Cardiac septum (tissue), 1 donor: ENCODE measurements at regions not wholly inside any gene's neighbourhood (a gene's known extent, or its start where the extent isn't known, plus 50 kb on each side); places are given as distances from the start of the nearest gene placed in this dataset.
"Not testable (repeated sequence)": the region's sequence is repeated elsewhere in the genome, so short reads cannot be mapped to it uniquely, and the experiment has no call there.

Source experiments
- DNase-seq: peaks from one replicate; pipeline ENCODE4 v3.0.0-alpha.2; 2020; ENCODE audit warnings: low spot score
- intact Hi-C: fragments of 100-400 bp; cut with DNase I; formaldehyde crosslinking; loops from one replicate; pipeline ENCODE4 v1.14.0; 2022
- donor health status: DM: no; HTN: no; CAD: no.

DNA sequence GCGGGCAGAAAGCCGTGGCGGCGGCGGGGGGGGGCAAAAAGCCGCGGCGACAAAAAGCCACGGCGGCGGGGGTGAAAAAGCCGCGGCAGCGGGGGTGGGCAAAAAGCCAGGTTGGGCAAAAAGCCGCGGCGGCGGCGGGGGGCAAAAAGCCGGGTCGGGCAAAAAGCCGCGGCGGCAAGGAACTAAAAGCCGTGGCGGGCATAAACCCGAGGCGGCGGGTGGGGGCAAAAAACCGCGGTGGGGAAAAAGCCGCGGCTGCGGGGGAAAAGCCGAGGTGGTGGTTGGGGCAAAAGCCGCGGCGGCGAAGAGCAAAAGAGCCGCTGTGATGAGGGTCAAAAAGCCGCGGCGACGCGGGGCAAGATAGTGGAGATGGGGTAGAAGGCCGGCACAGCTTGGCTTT, 1834.2 kb downstream of the FOXD4L5 start:
- intact Hi-C loops, DNase-seq: not testable (repeated sequence)

DNA sequence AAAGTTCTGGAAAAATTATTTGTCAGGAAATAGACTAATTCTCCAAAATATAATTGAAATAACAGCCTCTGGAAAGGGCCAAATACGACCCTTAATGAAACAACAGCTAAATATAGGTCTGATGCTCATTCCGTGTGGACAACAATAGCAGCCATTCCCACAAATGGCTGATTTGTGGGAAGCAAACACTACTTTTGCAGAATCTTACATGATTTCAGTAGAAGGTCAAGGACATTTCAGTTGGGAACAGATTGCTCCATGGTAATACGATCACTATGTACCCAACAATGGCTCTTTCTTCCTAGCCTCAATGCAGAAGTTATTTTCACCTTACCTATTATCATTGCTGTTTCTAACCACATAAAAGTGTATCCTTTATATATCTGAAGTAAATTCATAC, 1859.9 kb downstream of the FOXD4L5 start:
- intact Hi-C loops, DNase-seq: not testable (repeated sequence)

DNA sequence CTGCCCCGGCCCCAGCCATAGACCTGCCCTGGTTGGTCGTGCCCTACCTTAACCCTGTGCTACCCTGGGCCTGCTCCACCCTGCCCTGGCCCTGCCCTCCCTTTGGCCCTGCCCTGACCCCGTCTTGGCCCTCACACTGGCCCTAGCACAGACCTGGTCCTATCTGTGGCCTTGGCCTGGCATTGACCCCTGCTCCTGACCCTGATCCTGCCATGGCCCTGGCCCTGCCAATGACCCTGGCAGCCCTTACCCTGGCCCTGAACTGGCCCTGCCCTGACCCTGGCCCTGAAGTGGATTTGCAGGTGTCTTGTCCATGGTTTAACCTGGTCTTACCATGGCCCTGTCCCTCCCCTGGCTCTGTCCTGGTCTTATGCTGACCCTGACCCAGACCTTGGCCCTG, 1894.1 kb downstream of the FOXD4L5 start:
- intact Hi-C loops: not testable (repeated sequence)
- DNase-seq: peak; percentile 62

DNA sequence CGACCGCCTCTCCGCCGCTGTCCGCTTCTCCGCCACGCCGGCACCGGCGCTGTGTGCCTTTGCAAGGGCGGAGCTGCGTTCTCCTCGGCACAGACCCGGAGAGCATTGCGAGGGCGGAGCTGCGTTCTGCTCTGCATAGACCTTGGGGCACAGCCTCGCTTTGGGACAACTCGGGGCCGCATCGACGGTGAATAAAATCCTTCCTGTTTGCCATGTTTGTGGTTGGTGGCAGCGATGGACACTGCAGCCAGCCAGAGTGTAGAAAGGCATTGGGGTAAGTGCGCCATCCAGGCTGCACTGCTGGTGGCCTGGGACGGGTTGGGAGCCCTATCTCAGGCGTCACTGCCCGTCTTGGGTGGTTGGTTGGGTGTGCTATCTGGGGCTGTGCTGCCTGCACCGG, 1899.5 kb downstream of the FOXD4L5 start:
- DNase-seq, intact Hi-C loops: not testable (repeated sequence)

DNA sequence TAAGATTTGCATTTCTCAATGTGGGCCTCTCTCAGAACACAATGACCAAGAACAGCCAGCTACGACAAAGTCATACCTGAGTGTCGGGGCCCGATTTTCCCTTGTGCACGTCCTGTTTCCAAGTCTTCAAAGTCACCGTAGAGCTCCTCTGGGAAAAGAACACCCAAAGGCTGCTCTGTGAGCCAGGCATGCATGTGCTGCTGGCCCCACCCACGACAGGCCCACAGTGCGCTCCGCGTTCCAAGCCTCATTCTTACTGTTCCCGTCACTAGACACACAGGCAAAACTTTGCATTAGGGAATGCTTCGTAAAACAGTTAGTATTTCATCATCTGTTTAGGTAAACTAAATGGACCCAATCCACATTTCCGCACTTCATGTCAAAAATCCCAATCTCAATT, 1905.1 kb downstream of the FOXD4L5 start:
- intact Hi-C loops: not testable (repeated sequence)
- peak; percentile 26 for DNase-seq

DNA sequence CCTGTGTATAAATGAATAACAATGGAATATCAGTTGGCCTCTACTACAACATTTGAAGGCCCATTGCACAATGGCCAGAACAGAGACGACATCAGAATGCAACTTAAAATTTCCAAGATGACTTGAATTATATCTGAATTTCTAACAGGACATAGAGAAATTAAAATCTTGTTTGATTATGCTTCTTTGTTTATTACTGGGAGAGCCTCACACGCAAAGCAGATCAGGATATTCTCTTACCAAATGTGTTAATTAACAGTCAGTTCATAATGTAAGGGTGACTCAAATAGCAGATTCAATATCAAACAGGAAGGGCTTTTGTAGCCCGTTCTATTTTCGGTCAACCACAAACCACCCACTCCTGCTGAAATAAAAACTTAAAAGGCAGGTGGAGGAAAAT, 1930.8 kb downstream of the FOXD4L5 start:
- DNase-seq: not testable (repeated sequence)

DNA sequence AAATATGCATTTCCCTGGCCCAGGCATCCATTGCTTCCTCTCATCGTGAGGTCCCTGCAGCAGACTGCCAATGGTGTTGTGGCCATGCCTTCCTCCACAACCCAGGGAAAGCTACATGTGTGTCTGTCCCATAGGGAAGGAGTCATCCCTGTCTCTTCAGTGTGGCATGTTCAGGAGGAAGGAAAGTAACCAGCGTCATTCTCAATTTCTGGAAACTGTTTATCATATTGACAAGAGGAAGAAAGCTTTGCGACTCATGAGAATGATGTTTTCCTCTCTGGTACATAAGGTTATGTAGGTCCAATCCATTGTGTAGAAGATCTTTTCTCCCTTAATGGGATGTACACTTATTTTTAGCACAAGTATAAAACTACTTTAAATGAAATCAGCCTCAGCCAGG, 1937.7 kb downstream of the FOXD4L5 start:
- DNase-seq, intact Hi-C loops: not testable (repeated sequence)

More for the DNA sequence above, 1930.8 kb downstream of the FOXD4L5 start:
- intact Hi-C loops: not testable (repeated sequence)

DNA sequence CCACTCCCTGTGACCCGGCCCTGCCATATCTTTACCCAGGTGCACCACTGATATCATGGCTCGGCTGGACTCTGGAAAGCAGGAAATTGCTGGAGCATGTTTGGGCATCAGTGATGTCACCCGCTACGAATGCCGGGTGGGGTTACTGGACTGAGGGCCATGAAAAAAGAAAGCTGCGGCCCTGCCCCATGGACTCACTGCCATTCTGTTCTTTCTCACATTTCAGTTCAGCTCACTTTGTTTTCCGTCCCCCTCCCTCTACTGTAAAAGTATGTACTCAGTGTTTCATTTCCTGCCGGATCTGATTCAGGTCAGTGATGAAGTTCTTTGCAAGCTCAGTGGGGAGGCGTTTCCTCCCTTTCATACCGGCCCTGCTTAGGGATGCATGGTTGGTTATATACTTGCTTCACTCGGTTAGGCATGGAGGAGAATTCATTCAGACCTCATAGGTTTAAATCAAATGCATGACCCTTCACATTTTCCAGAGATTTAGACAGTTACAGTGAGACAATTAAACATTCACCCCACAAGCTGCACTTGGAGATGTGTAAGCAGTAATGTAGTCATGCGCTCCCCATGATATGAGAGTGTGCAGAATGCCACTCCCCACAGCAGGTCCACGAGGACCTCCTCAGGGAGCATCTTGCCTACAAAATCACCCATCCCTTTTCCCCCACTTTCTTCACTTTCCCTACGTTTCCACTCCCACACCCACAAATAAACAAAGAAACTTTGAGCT, 1938.5 kb downstream of the FOXD4L5 start:
- intact Hi-C loops: not testable (repeated sequence)
- peak; percentile 78 for DNase-seq

DNA sequence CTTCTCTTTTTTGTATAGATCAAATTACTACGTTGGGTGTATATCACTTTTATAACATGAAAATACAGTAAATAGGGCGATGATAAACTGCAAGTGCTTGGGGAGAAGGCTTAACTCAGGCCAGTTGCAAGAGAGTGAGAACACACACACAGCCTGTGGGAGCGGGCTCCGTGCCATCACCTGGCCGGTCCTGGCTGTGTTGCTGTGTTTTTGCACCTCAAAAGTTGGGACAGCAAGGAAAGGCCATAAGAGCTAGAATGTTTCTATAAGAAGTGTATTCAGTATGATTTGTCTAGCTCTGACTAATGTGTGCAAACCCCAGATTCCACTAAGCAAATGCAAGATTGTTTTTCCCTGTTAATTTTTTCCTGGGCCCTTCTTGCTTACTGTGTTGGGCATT, 1940.6 kb downstream of the FOXD4L5 start:
- intact Hi-C loops, DNase-seq: not testable (repeated sequence)

DNA sequence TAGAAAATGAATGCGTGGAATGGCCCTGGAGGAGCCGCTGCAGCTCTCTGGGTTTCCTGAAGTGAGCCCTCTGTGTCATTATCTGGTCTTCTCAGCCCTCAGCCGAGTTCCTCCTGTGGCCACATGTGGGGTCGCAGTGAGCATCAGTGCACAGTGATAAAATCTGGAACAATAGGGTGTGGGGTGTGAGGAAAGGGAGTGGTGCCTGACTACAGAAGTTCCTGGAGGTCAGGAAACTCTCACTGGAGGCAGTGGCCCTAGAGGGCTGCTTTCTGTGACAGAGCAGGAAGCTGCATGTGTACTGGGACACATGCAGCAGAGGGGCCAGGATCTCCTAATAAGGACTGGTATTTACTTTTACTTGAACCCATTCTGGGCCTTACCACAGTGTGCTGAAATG, 1942.5 kb downstream of the FOXD4L5 start:
- intact Hi-C loops: not testable (repeated sequence)

DNA sequence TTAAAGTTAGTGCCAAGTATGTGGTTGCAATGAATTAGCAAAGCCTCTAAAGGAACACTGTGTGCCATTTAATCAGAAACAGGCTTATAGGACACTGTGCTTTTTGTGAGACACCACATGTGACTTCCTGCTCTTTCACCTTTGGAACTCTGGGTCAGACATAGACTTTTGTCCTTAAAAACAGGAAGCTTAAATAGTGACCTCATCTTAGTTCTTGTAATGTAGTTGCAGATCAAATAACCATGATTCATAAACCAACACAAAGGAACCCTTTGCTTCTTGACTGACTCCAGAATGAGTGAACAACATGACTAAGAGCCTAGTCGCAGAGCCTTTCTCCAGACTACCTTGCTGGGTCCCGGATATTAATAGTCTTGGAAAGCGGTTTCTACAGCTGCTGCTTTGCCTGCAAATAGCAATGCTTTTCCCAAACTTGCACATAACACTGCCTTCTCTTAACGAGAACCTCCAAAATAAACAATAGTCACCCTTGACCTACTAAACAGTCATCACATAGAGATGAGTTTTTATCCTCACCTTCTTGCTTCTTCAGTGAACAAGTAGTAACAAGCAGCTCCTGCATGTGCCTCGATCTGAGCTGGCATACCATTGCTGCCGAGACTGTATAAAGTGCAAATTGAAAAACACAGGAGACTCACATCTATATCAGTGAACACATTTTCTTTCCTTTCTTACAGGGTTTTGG, 1947.0 kb downstream of the FOXD4L5 start:
- DNase-seq, intact Hi-C loops: not testable (repeated sequence)

More for the DNA sequence above, 1942.5 kb downstream of the FOXD4L5 start:
- not testable (repeated sequence) for DNase-seq

DNA sequence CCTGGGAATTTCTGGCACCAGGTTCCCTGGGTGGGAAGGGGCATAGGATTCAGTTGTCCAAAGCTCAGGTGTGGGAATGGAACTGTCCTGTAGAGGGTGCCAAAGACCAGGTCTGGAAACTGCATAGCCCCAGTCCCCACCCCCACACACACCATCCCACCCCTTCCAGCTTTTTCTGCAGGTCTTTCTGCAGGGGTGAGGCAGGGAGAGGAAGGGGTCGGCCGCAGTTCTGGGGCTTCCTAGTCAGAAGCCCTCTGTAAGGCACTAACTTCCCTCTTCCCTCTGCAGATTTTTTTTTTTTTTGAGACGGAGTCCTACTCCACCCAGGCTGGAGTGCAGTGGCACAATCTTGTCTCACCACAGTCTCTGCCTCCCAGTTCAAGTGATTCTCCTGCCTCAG, 1949.7 kb downstream of the FOXD4L5 start:
- DNase-seq, intact Hi-C loops: not testable (repeated sequence)

DNA sequence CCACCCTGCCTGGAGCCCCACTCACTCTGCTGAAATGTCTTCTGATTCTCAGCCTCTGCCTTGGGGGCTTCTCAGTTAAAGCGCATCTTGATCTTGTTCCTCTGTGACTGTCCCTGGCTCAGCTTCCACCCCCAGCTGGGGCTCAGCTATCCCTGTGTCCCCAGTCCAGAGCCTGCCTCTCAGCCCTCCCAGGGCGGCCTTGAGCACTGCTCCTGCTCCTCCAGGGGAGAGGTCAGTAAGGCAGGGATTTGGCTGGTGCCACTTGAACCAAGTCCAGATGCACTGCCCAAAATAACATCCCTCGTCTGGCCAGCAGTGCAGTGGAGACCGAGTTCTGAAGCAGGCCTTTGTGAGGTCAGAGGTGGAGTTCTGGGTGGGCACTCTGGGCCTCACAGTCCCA, 1950.8 kb downstream of the FOXD4L5 start:
- DNase-seq, intact Hi-C loops: not testable (repeated sequence)

DNA sequence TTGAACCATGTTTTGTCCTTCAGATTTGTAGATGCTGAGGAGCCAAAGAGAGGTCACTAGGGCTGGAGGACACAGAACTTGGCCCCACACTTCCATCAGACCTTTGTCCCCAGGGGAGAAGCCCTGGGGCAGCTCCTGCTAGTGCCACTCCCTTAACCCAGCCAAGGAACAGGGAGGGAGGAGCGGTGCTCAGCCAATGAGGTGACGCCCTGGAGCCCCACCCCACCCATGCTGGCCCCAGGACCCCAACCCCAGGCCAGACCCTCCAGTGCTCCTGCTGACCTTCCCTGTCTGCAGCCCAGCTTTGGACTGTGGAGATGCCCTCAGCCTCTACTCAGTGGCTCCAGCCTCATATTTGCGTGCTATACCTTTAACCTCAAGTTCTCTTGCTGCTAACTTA, 1951.9 kb downstream of the FOXD4L5 start:
- intact Hi-C loops, DNase-seq: not testable (repeated sequence)

DNA sequence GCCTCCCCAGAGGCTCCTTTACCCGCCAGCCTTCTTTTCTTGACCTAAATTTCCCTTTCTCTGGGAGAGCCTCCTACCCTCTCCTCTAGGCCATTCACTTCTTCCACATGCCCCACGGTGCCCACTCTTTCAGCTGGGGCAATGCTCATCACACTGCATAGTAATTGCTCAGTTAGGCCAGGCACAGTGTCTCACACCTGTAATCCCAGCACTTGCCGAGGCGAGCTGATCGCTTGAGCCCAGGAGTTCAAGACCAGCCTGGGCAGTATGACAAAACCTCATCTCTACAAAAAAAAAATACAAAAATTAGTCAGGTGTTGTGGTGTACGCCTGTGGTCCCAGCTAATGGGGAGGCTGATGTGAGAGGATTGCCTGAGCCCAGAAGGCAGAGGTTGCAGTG, 1956.7 kb downstream of the FOXD4L5 start:
- intact Hi-C loops, DNase-seq: not testable (repeated sequence)

DNA sequence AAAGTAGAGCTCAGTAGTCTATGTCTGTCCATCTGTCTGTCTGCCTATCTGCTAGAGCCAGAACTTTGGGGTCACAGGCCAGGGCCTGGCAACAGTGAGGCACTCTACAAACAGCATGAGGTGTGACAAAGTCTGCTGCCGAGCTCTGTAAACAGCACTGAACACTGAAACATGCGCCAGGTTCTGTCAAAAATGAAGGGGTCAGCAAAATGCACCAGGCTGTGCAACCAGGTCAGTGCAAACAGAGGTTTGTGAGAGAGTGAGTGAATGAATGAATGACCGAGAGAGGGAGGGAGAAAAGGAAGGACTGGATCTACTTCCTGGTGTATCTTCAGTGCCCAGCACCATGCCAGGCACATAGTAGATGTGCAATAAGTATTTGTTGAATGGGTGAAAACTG, 1957.8 kb downstream of the FOXD4L5 start:
- DNase-seq, intact Hi-C loops: not testable (repeated sequence)

DNA sequence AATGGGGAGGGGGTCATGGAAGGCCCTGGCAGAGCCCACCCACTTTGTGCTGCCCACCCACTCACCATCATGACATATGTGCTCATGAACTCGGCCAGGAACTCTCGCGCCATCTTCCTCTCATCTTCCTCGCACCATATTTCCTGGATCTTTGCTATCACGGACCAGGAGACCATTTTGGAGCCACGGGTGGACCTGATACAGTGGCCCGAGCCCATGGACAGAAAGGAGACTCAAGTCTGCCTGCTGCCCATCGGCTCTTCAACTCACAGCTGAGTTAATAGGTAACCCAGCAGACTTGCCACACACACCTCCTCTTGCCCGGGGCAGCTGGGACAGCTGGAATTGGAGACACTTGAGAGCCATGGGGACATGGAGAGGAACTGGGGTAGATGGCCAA, 1958.3 kb downstream of the FOXD4L5 start:
- DNase-seq, intact Hi-C loops: not testable (repeated sequence)

DNA sequence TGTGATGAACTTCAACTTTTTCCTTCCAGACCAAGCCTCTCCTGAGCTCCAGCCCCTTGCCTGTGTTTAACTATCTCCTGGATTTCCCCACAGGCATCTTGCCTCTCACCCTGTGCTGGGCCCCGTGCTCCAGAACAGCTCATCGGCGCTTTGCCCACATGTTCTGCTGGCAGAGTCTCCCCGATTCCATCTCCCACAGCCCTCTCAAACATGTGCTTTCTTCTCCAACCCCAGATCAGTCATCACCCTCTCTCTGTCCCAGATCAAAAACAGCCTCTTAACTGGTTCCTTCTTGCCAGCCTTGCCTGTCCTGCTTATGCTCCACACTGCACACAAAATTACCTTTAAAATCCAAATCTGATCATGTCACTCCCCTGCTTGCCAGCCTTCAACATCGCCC, 1959.3 kb downstream of the FOXD4L5 start:
- DNase-seq, intact Hi-C loops: not testable (repeated sequence)

DNA sequence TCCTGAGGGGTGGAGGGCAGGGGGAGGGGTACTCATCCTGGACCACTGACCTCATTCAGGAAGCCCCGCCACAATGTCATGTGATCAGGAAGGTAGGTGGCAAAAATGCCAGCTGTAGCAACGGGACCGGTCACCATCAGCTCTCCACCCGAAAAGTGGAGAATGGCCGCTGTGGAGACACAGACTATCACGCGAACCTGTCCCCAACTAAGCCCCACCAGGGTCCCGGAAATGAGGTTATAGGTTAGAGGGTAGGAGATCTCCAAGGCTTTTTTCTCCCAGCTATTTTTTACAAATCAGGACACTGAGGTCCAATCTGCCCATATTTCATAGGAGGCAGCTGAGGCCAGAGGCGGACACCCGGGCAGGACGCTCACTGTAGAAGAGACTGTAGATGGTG, 1966.9 kb downstream of the FOXD4L5 start:
- DNase-seq, intact Hi-C loops: not testable (repeated sequence)

DNA sequence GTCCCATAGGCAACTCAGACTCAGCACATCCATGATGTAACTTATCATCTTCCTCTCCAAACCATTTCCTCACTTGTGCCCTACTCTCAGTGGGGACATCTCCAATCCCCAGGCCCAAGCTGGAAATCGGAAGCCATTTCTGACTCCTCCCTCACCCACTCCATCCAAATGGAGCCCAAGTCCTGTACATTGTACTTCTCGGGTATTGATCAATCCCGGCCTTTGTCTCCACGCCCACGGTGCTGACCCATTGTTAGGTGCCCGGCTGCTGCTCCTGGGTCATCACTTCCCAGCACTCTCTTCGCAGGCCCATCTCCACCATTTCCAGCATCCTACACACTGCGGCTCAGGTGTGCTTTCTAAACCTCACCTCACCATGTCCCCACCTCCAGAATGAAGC, 1969.6 kb downstream of the FOXD4L5 start:
- peak; percentile 60 for DNase-seq
- intact Hi-C loops: not testable (repeated sequence)

DNA sequence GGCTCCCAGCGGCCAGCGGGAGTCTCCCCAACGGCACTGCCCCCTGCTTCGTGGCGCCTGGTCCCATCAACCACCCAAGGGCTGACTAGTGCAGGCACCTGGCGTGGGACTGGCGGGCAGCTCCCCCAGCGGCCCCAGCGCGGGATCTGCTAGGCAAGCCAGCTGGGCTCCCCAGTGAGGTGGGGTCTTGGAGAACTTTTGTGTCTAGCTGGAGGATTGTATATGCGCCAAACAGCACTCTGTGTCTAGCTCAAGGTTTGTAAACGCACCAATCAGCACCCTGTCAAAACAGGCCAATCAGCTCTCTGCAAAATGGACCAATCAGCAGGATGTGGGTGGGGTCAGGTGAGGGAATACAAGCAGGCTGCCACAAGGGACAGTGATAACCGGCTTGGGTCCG, 1988.2 kb downstream of the FOXD4L5 start:
- peak; percentile 9 for DNase-seq

More for the DNA sequence above, 1988.2 kb downstream of the FOXD4L5 start:
- intact Hi-C loops: not testable (repeated sequence)
